ENCODE measurements at regions not wholly inside any gene's neighbourhood (a gene's known extent, or its start where the extent isn't known, plus 50 kb on each side); places are given as distances from the start of the nearest gene placed in this dataset.
A peak's percentile ranks its signal among the peaks of the same experiment; 100 is the strongest.

DNA sequence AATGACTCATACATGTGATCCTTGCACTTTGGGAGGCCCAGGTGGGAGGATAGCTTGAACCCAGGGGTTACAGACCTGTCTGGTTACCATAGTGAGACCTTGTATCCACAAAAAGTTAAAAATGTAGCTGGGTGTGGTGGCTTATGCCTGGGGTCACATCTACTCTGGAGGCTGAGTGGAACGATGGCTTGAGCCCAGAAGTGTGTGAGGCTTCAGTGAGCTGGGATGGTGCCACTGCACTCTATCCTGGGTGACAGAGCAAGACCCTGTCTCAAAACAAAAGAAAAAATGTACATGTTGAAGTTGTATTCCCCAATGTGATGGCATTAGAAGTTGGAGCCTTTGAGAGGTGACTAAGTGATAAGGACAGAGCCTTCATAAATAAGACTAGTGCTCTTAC lies 409.4 kb upstream of the PABPC4L start:
- no peak for DNase-seq (ENCODE audit: low read depth in 1 of 2, low spot score in 1 of 2)
- in situ Hi-C loops (cut with HindIII; ENCODE audit: low pct_unique_long_range_greater_than_20kb, low sequenced_read_pairs), result no loop called here
- TF ChIP-seq JUND (IDR thresholded peaks at IDR 0.05; ENCODE audit: low read depth), result no peak

- DNase-seq (ENCODE audit: low read depth in 1 of 2, low spot score in 1 of 2), result no peak
- in situ Hi-C loops (cut with HindIII; ENCODE audit: low pct_unique_long_range_greater_than_20kb, low sequenced_read_pairs), result no loop called here
- no peak for TF ChIP-seq JUND (IDR thresholded peaks at IDR 0.05; ENCODE audit: low read depth)
Observed at GRCh38 chr4:134610172-134610571, 408.6 kb upstream of the PABPC4L start.

DNA sequence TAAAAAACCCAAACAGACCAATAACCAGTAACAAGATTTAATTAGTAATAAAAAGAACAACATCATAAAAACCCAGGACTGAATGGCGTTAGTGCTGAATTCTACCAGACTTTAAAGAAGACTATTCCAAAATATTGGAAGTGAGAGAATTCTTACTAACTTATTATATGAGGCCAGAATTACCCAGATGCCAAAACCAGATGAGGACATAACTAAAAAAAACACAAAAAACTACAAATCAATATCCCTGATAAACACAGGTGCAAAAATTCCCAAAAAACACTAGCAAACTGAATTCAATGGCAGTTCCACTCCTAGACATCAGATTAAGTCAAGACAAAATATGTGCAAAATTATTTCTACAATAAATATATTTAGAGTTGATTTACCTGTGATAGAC lies 400.1 kb upstream of the PABPC4L start:
- DNase-seq (ENCODE audit: low read depth in 1 of 2, low spot score in 1 of 2), result no peak
- no peak for TF ChIP-seq JUND (IDR thresholded peaks at IDR 0.05; ENCODE audit: low read depth)
- in situ Hi-C loops (cut with HindIII; ENCODE audit: low pct_unique_long_range_greater_than_20kb, low sequenced_read_pairs), result no loop called here

GRCh38 chr4:134591326-134591725 lies 389.7 kb upstream of the PABPC4L start:
- no peak for DNase-seq (ENCODE audit: low read depth in 1 of 2, low spot score in 1 of 2)
- in situ Hi-C loops (cut with HindIII; ENCODE audit: low pct_unique_long_range_greater_than_20kb, low sequenced_read_pairs), result no loop called here
- TF ChIP-seq JUND (IDR thresholded peaks at IDR 0.05; ENCODE audit: low read depth), result no peak

DNA sequence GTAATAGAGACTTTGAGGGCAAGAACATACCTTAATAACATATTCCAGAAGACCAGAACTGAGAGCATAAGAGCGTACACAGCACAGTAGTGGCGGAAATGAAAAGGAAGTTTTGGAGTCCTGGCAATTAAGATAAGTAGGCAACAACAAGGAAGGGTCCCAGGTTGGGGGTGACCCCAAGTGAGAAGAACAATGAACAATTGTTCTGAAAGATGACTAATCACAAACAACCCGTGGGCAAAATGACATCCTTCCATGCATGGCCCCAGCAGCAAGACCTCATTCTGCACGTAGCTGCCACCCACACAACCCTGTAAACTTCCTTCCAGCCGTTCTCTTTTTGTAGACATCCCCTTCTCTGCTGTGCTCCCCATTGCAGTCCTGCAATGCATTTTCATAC lies 384.4 kb upstream of the PABPC4L start:
- no peak for TF ChIP-seq JUND (IDR thresholded peaks at IDR 0.05; ENCODE audit: low read depth)
- DNase-seq (ENCODE audit: low read depth in 1 of 2, low spot score in 1 of 2), result no peak
- in situ Hi-C loops (cut with HindIII; ENCODE audit: low pct_unique_long_range_greater_than_20kb, low sequenced_read_pairs), result no loop called here

DNA sequence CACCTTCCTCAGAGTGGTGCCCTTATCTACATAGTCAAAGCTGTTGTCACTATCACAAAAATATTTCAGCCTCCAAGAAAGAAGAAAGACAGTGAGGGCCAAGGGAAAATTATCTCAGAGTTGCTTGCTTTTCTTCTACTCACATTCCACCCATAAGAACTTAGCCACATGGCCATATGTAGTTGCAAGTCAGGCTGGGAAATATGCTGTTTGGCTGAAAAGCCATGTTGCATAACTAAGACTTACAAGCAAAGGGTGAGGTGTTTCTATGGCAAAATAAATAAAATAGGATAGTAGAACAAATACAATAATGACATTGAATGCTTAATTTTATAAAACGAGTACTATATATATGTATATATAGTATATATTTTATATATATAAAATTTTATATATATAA lies 365.9 kb upstream of the PABPC4L start:
- in situ Hi-C loops (cut with HindIII; ENCODE audit: low pct_unique_long_range_greater_than_20kb, low sequenced_read_pairs), result no loop called here
- no peak for TF ChIP-seq JUND (IDR thresholded peaks at IDR 0.05; ENCODE audit: low read depth)
- no peak for DNase-seq (ENCODE audit: low read depth in 1 of 2, low spot score in 1 of 2)

DNA sequence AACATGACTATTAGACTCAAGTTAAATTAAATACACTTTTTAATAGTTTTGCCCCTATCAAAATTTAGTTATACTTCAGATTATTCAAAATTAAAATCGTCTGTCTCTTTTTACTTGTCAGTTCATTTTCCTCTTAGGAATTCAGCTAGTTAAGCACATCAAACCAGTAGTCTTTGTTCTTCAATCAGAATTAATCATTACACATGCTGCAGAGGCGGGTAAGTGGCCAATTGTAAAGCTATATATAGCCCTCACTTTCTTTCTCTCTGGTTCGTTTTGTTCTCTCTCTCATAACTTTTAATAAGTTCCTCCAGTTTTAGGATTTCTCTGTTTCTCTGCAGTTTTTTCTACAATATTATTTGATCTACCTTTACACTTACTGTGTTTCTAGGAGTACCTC lies 359.1 kb upstream of the PABPC4L start:
- in situ Hi-C loops (cut with HindIII; ENCODE audit: low pct_unique_long_range_greater_than_20kb, low sequenced_read_pairs), result no loop called here
- no peak for DNase-seq (ENCODE audit: low read depth in 1 of 2, low spot score in 1 of 2)
- no peak for TF ChIP-seq JUND (IDR thresholded peaks at IDR 0.05; ENCODE audit: low read depth)

DNA sequence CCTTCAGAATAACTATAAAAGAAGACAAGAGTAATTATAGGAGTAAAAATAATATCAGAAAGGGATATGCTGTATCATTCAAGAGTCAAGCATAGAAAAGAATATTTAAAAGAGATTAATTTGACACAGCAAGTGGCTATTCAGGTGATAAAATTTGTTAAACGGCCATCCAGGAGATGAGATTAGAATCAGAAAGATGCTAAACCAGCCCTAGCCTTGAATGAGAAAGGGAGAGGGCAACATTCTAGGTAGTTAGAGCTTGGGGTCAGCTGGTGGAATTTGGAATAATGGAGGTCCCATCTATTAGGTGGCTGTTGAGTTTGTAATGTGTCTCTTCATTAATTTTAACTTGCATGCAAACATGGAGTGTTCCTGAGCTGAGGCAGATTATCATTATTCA lies 350.5 kb upstream of the PABPC4L start:
- in situ Hi-C loops (cut with HindIII; ENCODE audit: low pct_unique_long_range_greater_than_20kb, low sequenced_read_pairs), result no loop called here

DNA sequence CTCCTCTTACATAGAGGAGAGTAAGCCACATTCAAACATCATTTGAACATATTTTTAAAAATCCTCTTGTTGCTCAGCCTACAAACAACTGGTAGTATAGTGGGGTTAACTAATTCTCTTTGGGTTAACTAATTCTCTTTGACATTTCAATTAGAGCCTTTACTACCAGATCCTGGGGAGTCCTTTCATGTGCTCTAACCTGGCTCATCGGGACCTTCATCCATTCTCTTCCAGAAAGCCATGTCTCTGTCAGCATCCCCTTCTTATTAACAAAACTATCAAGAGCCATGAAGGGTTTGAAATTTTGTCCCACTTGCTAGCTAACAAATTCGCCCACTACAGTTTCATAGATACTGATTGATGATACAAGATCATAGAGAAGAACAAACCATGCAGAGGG lies 349.8 kb upstream of the PABPC4L start:
- DNase-seq (ENCODE audit: low read depth in 1 of 2, low spot score in 1 of 2), result no peak
- in situ Hi-C loops (cut with HindIII; ENCODE audit: low pct_unique_long_range_greater_than_20kb, low sequenced_read_pairs), result no loop called here
- no peak for TF ChIP-seq JUND (IDR thresholded peaks at IDR 0.05; ENCODE audit: low read depth)

More for the DNA sequence above, 350.5 kb upstream of the PABPC4L start:
- no peak for TF ChIP-seq JUND (IDR thresholded peaks at IDR 0.05; ENCODE audit: low read depth)
- no peak for DNase-seq (ENCODE audit: low read depth in 1 of 2, low spot score in 1 of 2)

GRCh38 chr4:134548052-134548628 lies 346.6 kb upstream of the PABPC4L start:
- DNase-seq (ENCODE audit: low read depth in 1 of 2, low spot score in 1 of 2), result no peak
- in situ Hi-C loops (cut with HindIII; ENCODE audit: low pct_unique_long_range_greater_than_20kb, low sequenced_read_pairs), result no loop called here
- no peak for TF ChIP-seq JUND (IDR thresholded peaks at IDR 0.05; ENCODE audit: low read depth)

- no peak for TF ChIP-seq JUND (IDR thresholded peaks at IDR 0.05; ENCODE audit: low read depth)
- in situ Hi-C loops (cut with HindIII; ENCODE audit: low pct_unique_long_range_greater_than_20kb, low sequenced_read_pairs), result no loop called here
- no peak for DNase-seq (ENCODE audit: low read depth in 1 of 2, low spot score in 1 of 2)
Observed at GRCh38 chr4:134546279-134546678, 344.7 kb upstream of the PABPC4L start.

- TF ChIP-seq JUND (IDR thresholded peaks at IDR 0.05; ENCODE audit: low read depth), result no peak
- in situ Hi-C loops (cut with HindIII; ENCODE audit: low pct_unique_long_range_greater_than_20kb, low sequenced_read_pairs), result no loop called here
- peak in 1 of 2 experiments; percentile 6 for DNase-seq (ENCODE audit: low read depth in 1 of 2, low spot score in 1 of 2)
Observed at GRCh38 chr4:134544303-134544770, 342.7 kb upstream of the PABPC4L start.

DNA sequence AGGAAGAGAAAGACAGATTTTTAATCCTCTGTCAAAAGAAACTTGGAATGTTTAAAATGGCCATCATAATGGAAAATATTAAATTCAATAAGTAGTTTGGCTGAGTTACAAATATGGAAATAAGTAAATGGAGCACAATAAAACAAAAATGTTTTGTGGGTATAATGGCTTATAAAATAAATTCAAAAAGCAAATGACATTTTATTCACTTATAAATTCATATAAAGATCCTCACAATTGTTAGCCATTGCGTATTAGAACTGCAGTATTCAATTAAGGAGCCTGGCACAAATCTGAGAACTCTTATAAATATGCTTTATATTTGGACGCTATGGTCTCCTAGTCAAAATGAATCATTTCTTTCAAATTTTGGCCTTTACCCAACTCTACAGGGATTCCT lies 339.0 kb upstream of the PABPC4L start:
- DNase-seq (ENCODE audit: low read depth in 1 of 2, low spot score in 1 of 2), result no peak
- in situ Hi-C loops (cut with HindIII; ENCODE audit: low pct_unique_long_range_greater_than_20kb, low sequenced_read_pairs), result no loop called here
- no peak for TF ChIP-seq JUND (IDR thresholded peaks at IDR 0.05; ENCODE audit: low read depth)

DNA sequence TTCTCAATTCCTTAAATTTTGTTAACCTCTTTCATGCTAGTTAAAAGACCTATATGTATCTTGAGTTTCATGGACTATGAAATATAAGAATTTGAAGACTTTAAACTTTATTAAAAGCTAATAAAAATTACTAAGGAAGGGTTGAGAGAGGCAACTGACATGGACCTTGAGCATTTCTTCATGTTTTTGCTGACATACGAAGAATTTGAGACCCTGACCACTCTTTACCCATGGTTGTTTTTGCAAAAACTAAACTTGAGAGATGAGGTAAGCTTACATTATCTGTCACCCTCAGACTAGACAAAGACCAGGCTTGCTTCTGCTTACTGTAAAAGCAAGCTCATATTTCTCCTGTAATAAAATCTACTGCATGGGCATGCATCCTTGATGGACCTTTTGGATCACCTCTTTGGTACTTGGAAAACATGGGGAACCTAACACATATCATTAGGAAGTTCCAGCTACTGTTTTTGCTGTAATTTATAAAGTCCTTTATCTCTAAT lies 338.2 kb upstream of the PABPC4L start:
- in situ Hi-C loops (cut with HindIII; ENCODE audit: low pct_unique_long_range_greater_than_20kb, low sequenced_read_pairs), result no loop called here
- no peak for TF ChIP-seq JUND (IDR thresholded peaks at IDR 0.05; ENCODE audit: low read depth)
- no peak for DNase-seq (ENCODE audit: low read depth in 1 of 2, low spot score in 1 of 2)

Measured in T47D (cell line).